ENCODE measurements at regions not wholly inside any gene's neighbourhood (a gene's known extent, or its start where the extent isn't known, plus 50 kb on each side); places are given as distances from the start of the nearest gene placed in this dataset.

DNA sequence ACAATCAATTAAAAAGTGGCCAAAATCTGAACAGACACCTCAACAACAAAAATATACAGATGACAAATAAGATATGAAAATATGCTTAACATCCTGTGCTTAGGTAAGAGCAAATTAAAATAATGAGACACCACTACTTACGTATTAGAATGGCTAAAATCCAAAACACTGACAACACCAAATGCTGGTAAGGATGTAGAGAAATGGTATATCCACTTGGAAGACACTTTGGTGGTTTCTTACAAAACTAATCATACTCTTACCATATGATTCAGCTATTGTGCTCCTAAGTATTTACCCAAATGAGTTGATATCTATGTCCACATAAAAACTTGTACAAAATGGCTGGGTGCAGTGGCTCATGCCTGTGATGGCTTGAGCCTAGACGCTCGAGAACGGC, 51.7 kb upstream of the ZNF599 start:
- intact Hi-C loops (cut with micrococcal nuclease) = no loop called here

Measured in T-helper 1 cell treated with Interleukin-12 subunit alpha and Interleukin-12 subunit beta and Interleukin-4 antibody, amounts not matched to agents 30 ng/mL and 1 ng/mL, for 36 hours (primary cell).